ENCODE measurements at regions not wholly inside any gene's neighbourhood (a gene's known extent, or its start where the extent isn't known, plus 50 kb on each side); places are given as distances from the start of the nearest gene placed in this dataset.
A peak's percentile ranks its signal among the peaks of the same experiment; 100 is the strongest.

DNA sequence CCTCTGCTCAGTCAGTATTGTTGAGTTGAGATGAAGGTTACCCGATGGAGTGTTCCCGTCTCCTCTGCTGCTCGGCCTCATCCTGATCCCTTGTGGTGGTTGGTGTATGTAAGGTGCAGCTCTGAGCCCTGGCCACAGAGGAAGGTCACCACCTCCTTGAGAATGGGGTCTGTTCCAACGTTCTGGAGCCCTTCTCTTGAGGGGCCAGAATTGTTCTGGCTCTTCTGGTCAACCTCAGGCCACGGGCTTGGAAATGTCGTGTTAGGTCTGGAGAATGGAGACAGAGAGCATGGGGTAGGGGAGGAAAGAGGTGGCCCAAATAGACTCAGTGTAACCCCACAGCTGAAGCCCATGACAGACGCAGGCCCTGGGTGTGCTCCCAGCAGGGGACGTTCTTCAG lies 62.3 kb upstream of the ETV3 start:
- no peak overlapping the region for H3K9ac ChIP-seq (ENCODE audit: low read length)
- H3K79me2 ChIP-seq (ENCODE audit: insufficient read depth, low read length) = no peaks in the 10 kb centered on the region
- no peak overlapping the region for H3K4me3 ChIP-seq (ENCODE audit: insufficient read depth, low read depth, low read length)
- Mint-ChIP-seq H3K9me3 (ENCODE audit: unreplicated experiment) (no peaks in the 10 kb centered on the region), H3K27ac (ENCODE audit: unreplicated experiment) (no peak overlapping the region), H3K27me3 (ENCODE audit: low read depth, unreplicated experiment) (peaks cover 13% of the 10 kb centered on the region), H3K36me3 (ENCODE audit: low read depth, unreplicated experiment) (peaks cover 3% of the 10 kb centered on the region), H3K4me1 (ENCODE audit: low read depth, unreplicated experiment) (peaks cover 2% of the 10 kb centered on the region), H3K4me3 (ENCODE audit: unreplicated experiment) (no peak overlapping the region)
- no peak overlapping the region for H3K27ac ChIP-seq (ENCODE audit: low read depth, low read length)
- no peaks in the 10 kb centered on the region for H3K9me3 ChIP-seq (ENCODE audit: insufficient read depth, low read depth, low read length)
- no peak overlapping the region for H2AFZ ChIP-seq (ENCODE audit: low read depth, low read length)
- no peaks in the 10 kb centered on the region for H3K4me1 ChIP-seq (ENCODE audit: insufficient read depth, low read length)
- no peak overlapping the region for H3K4me2 ChIP-seq (ENCODE audit: low read length)
- peaks cover 10% of the 10 kb centered on the region for H3K27me3 ChIP-seq (ENCODE audit: insufficient read depth, low read length)
- no peak for FAIRE-seq
- no peaks in the 10 kb centered on the region for H3K36me3 ChIP-seq (ENCODE audit: insufficient read depth, low read length)
- no peak for DNase-seq (ENCODE audit: low read depth)
- TF ChIP-seq, protein P1, sequence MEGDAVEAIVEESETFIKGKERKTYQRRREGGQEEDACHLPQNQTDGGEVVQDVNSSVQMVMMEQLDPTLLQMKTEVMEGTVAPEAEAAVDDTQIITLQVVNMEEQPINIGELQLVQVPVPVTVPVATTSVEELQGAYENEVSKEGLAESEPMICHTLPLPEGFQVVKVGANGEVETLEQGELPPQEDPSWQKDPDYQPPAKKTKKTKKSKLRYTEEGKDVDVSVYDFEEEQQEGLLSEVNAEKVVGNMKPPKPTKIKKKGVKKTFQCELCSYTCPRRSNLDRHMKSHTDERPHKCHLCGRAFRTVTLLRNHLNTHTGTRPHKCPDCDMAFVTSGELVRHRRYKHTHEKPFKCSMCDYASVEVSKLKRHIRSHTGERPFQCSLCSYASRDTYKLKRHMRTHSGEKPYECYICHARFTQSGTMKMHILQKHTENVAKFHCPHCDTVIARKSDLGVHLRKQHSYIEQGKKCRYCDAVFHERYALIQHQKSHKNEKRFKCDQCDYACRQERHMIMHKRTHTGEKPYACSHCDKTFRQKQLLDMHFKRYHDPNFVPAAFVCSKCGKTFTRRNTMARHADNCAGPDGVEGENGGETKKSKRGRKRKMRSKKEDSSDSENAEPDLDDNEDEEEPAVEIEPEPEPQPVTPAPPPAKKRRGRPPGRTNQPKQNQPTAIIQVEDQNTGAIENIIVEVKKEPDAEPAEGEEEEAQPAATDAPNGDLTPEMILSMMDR (IDR thresholded peaks at IDR 0.05; ENCODE audit: insufficient read depth, low read depth, low read length) = no peak
- TF ChIP-seq EZH2 (IDR thresholded peaks at IDR 0.05; ENCODE audit: insufficient read depth, low read length) = no peak
- no peaks in the 10 kb centered on the region for H4K20me1 ChIP-seq (ENCODE audit: insufficient read depth, low read length)

DNA sequence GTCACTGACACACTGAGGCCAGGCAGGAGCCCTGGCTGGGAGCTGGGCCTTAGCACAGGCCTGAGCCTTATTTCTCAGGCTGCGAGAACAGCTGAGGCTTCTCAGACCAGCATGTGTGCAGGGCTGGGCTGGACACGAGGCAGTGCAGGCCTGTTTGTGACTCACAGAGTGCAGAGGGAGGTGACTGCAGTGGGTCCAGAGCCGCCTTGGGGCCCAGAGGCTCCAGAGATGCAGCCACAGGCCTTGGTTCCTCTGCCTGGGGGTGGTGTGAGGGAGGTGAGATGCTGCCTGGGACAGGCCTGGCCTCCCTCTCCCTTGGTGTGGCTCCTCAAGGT lies 61.2 kb upstream of the ETV3 start:
- H2AFZ ChIP-seq (ENCODE audit: low read depth, low read length) = no peak overlapping the region
- H3K79me2 ChIP-seq (ENCODE audit: insufficient read depth, low read length) = no peaks in the 10 kb centered on the region
- H3K4me1 Mint-ChIP-seq (ENCODE audit: low read depth, unreplicated experiment) = peaks cover 2% of the 10 kb centered on the region
- H3K27me3 Mint-ChIP-seq (ENCODE audit: low read depth, unreplicated experiment) = peaks cover 13% of the 10 kb centered on the region
- peaks cover 19% of the 10 kb centered on the region for H3K27me3 ChIP-seq (ENCODE audit: insufficient read depth, low read length)
- no peak for TF ChIP-seq EZH2 (IDR thresholded peaks at IDR 0.05; ENCODE audit: insufficient read depth, low read length)
- TF ChIP-seq, protein P1 (IDR thresholded peaks at IDR 0.05; ENCODE audit: insufficient read depth, low read depth, low read length) = no peak
- H3K9me3 ChIP-seq (ENCODE audit: insufficient read depth, low read depth, low read length) = no peaks in the 10 kb centered on the region
- no peak for DNase-seq (ENCODE audit: low read depth)
- H3K4me3 Mint-ChIP-seq (ENCODE audit: unreplicated experiment) = no peak overlapping the region
- H3K27ac ChIP-seq (ENCODE audit: low read depth, low read length) = no peak overlapping the region
- H3K9ac ChIP-seq (ENCODE audit: low read length) = no peak overlapping the region
- H3K4me2 ChIP-seq (ENCODE audit: low read length) = no peak overlapping the region
- no peak overlapping the region for H3K27ac Mint-ChIP-seq (ENCODE audit: unreplicated experiment)
- no peak for FAIRE-seq
- H3K9me3 Mint-ChIP-seq (ENCODE audit: unreplicated experiment) = no peaks in the 10 kb centered on the region
- no peaks in the 10 kb centered on the region for H3K36me3 ChIP-seq (ENCODE audit: insufficient read depth, low read length)
- H3K36me3 Mint-ChIP-seq (ENCODE audit: low read depth, unreplicated experiment) = peaks cover 3% of the 10 kb centered on the region
- no peak overlapping the region for H3K4me3 ChIP-seq (ENCODE audit: insufficient read depth, low read depth, low read length)
- no peaks in the 10 kb centered on the region for H4K20me1 ChIP-seq (ENCODE audit: insufficient read depth, low read length)
- H3K4me1 ChIP-seq (ENCODE audit: insufficient read depth, low read length) = no peaks in the 10 kb centered on the region

DNA sequence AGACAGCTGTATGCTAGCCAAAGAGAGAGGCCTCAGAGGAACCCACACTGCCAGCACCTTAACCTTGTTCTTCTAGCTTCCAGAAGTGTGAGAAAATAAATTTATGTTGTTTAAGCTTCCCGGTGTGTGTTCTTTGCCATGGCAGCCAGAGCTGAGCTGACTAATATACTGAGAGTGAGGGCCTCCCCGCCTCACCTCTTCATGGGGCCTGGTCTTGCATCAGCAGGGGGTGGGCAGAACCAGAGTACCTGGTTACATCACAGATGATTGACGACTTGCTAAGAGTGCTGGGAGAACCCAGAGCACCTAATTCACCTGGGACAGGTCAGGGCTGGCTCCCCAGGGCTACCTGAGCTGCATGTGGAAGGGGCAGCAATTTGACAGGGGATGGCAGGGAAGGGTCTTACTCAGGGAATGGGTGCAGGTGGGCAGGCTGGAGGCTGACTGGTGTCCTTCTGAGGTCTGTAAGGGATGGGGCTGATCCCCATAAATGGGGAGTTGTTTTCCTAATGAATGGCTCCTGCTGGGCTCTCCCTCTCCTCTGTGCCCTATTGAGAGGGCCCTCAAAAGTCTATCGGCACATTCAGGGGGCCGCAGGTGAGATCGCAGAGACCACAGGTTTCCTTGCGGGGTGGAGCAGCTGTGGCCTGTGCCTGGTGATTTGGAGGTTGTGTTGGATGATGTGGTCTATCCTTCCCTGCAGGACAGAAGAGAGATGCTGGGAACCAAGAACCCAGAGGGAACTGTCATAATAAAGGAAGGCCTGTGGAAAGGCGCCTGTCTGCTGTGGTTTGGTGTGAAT lies 60.6 kb upstream of the ETV3 start:
- Mint-ChIP-seq H3K4me1 (ENCODE audit: low read depth, unreplicated experiment) (peaks cover 4% of the 10 kb centered on the region), H3K9me3 (ENCODE audit: unreplicated experiment) (no peaks in the 10 kb centered on the region), H3K36me3 (ENCODE audit: low read depth, unreplicated experiment) (peaks cover 3% of the 10 kb centered on the region), H3K27me3 (ENCODE audit: low read depth, unreplicated experiment) (peaks cover 15% of the 10 kb centered on the region), H3K4me3 (ENCODE audit: unreplicated experiment) (no peak overlapping the region), H3K27ac (ENCODE audit: unreplicated experiment) (peak overlapping the region; percentile 24)
- no peak overlapping the region for H3K4me3 ChIP-seq (ENCODE audit: insufficient read depth, low read depth, low read length)
- no peaks in the 10 kb centered on the region for H3K79me2 ChIP-seq (ENCODE audit: insufficient read depth, low read length)
- no peaks in the 10 kb centered on the region for H3K9me3 ChIP-seq (ENCODE audit: insufficient read depth, low read depth, low read length)
- no peaks in the 10 kb centered on the region for H3K36me3 ChIP-seq (ENCODE audit: insufficient read depth, low read length)
- no peak for TF ChIP-seq EZH2 (IDR thresholded peaks at IDR 0.05; ENCODE audit: insufficient read depth, low read length)
- TF ChIP-seq, protein P1 (IDR thresholded peaks at IDR 0.05; ENCODE audit: insufficient read depth, low read depth, low read length) = no peak
- no peak for FAIRE-seq
- no peaks in the 10 kb centered on the region for H4K20me1 ChIP-seq (ENCODE audit: insufficient read depth, low read length)
- H3K27me3 ChIP-seq (ENCODE audit: insufficient read depth, low read length) = peaks cover 23% of the 10 kb centered on the region
- no peak overlapping the region for H2AFZ ChIP-seq (ENCODE audit: low read depth, low read length)
- H3K4me2 ChIP-seq (ENCODE audit: low read length) = no peak overlapping the region
- DNase-seq (ENCODE audit: low read depth) = no peak
- no peak overlapping the region for H3K27ac ChIP-seq (ENCODE audit: low read depth, low read length)
- no peaks in the 10 kb centered on the region for H3K4me1 ChIP-seq (ENCODE audit: insufficient read depth, low read length)
- no peak overlapping the region for H3K9ac ChIP-seq (ENCODE audit: low read length)
